22Rv1 (cell line): ENCODE measurements at regions not wholly inside any gene's neighbourhood (a gene's known extent, or its start where the extent isn't known, plus 50 kb on each side); places are given as distances from the start of the nearest gene placed in this dataset.

Experiments used
- ZFX ChIP-seq: fragments of 450-650 bp; IDR thresholded peaks from 2 replicates; pipeline ENCODE4 v1.6.1; 2017; ENCODE audit warnings: antibody characterized with exemption, borderline replicate concordance
- TF ChIP-seq, protein P1 (sequence below): fragments of 450-650 bp; IDR thresholded peaks from 2 replicates; pipeline ENCODE4 v1.5.1; 2017; ENCODE audit warnings: mild to moderate bottlenecking

GRCh38 chr16:85207357-85207921 is 95.2 kb upstream of the CIBAR2 start:
- TF ChIP-seq, protein P1, sequence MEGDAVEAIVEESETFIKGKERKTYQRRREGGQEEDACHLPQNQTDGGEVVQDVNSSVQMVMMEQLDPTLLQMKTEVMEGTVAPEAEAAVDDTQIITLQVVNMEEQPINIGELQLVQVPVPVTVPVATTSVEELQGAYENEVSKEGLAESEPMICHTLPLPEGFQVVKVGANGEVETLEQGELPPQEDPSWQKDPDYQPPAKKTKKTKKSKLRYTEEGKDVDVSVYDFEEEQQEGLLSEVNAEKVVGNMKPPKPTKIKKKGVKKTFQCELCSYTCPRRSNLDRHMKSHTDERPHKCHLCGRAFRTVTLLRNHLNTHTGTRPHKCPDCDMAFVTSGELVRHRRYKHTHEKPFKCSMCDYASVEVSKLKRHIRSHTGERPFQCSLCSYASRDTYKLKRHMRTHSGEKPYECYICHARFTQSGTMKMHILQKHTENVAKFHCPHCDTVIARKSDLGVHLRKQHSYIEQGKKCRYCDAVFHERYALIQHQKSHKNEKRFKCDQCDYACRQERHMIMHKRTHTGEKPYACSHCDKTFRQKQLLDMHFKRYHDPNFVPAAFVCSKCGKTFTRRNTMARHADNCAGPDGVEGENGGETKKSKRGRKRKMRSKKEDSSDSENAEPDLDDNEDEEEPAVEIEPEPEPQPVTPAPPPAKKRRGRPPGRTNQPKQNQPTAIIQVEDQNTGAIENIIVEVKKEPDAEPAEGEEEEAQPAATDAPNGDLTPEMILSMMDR, result no peak
- TF ChIP-seq ZFX, result no peak
